Activated CD4-positive, alpha-beta T cell treated with anti-CD3 and anti-CD28 coated beads for 36 hours (primary cell): ENCODE measurements at regions not wholly inside any gene's neighbourhood (a gene's known extent, or its start where the extent isn't known, plus 50 kb on each side); places are given as distances from the start of the nearest gene placed in this dataset.
"Not testable (repeated sequence)": the region's sequence is repeated elsewhere in the genome, so short reads cannot be mapped to it uniquely, and the experiment has no call there.

Experiments
- ATAC-seq: fragments of 200-7000 bp; cut with Tn5 transposase; one replicate; pipeline ENCODE4 v1.10.0; 2021; ENCODE audit warnings: mild to moderate bottlenecking, moderate library complexity
- CTCF ChIA-PET: fragments of 350-600 bp; sonication (Branson Sonifier 250); formaldehyde crosslinking; loops from one replicate; lab custom pipeline; 2021; ENCODE audit warnings: antibody characterized with exemption; lab: Charles Lee
- POLR2A ChIA-PET: fragments of 350-600 bp; sonication (Branson Sonifier 250); formaldehyde crosslinking; loops from one replicate; lab custom pipeline; 2021; ENCODE audit warnings: antibody characterized with exemption, inconsistent platforms; lab: Charles Lee
- DNase-seq: peaks from one replicate; pipeline ENCODE4 v3.0.0-alpha.2; 2020
- H3K27ac Mint-ChIP-seq: one replicate; pipeline ENCODE4 v1.8.0; 2021; ENCODE audit warnings: mixed read lengths
- H3K27me3 Mint-ChIP-seq: one replicate; pipeline ENCODE4 v1.8.0; 2021; ENCODE audit warnings: mixed read lengths
- H3K36me3 Mint-ChIP-seq: one replicate; pipeline ENCODE4 v1.8.0; 2021; ENCODE audit warnings: low read depth, mixed read lengths
- H3K4me1 Mint-ChIP-seq: one replicate; pipeline ENCODE4 v1.8.0; 2021; ENCODE audit warnings: mixed read lengths
- H3K4me3 Mint-ChIP-seq: one replicate; pipeline ENCODE4 v1.8.0; 2021; ENCODE audit warnings: mild to moderate bottlenecking, moderate library complexity, mixed read lengths
- H3K9me3 Mint-ChIP-seq: one replicate; pipeline ENCODE4 v1.8.0; 2021; ENCODE audit warnings: low read depth, mixed read lengths
- intact Hi-C, 2 experiments: fragments of 100-400 bp; cut with DNase I in 1 of 2; cut with micrococcal nuclease in 1 of 2; formaldehyde crosslinking; loops; one replicate each; pipeline versions ENCODE4 v1.14.2 to v1.15.1; 2022 to 2024; cut with DNase I, micrococcal nuclease

DNA sequence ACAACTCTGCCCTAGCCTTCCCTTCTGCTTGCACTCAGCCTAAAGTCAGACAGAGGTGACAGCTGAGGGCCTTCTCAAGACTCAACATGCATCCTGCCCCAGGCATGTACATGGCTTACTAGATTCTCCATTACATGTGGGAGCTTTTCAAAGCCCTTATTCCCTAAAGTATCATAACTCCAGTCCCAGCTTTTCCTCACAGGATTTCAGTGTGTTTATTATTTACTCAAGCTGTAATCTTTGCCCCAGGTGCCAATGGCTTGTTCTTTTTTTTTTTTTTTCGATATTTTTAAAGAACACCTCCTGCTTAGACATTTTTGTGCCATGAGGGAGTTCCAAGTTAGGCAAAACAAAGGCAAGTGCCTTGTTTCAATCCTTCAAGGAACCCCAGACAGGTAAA, 154.0 kb upstream of the RADX start:
- DNase-seq (no peak), ATAC-seq (no peak)
- ChIA-PET CTCF (no interaction called here), POLR2A (no interaction called here)
- Mint-ChIP-seq H3K27ac (no peak overlapping the region), H3K9me3 (no peaks in the 10 kb centered on the region), H3K27me3 (peaks cover 2% of the 10 kb centered on the region), H3K4me1 (no peaks in the 10 kb centered on the region), H3K36me3 (no peaks in the 10 kb centered on the region), H3K4me3 (no peak overlapping the region)
- intact Hi-C loops = no loop called here

DNA sequence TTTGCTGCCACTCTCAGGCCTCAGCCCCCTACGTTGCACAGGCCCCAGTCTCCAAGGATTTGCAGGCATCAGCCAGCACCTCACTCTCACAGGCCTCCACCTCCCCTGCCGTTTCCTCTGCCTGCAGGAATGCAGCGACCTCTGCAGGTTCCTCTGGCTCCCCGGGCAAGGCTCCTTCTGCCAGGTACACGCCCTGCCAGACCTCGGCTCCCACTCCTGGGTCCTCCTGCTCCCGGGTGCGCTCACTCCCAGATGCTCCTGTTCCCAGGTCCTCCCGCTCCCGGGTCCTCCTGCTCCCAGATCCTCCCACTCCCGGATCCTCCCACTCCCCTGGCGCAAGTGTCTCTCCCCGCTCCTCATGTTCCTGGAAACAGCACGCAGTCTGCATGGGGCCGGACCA, 144.4 kb upstream of the RADX start:
- peaks cover 2% of the 10 kb centered on the region for H3K27me3 Mint-ChIP-seq
- ATAC-seq (no peak), DNase-seq (no peak)
- intact Hi-C loops = no loop called here
- H3K4me1 Mint-ChIP-seq = no peaks in the 10 kb centered on the region
- no peaks in the 10 kb centered on the region for H3K36me3 Mint-ChIP-seq
- POLR2A ChIA-PET = no interaction called here
- H3K27ac Mint-ChIP-seq = no peak overlapping the region
- H3K9me3 Mint-ChIP-seq = no peaks in the 10 kb centered on the region
- CTCF ChIA-PET = interaction anchor here (0.7 kb wide), 1 partner anchor 31 kb away, joined by 3 read pairs; no protein-coding TSS in a partner anchor
- H3K4me3 Mint-ChIP-seq = no peak overlapping the region

DNA sequence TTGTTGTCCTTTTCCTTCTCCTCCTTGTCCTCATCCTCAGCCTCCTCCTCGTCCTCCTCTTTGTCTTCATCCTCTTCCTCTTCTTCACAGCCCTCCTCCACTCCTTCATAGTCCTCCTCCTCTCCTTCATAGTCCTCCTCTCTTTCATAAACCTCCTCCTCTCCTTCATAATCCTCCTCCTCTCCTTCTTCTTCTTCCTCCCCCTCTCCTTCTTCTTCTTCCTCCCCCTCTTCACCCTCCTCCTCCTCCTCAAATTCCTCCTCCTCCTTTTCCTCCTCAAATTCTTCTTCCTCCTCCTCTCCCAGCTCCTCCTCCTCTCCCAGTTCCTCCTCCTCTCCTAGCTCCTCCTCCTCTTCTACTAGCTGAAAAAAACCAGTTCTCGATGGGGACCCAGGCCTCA, 143.8 kb upstream of the RADX start:
- no peak overlapping the region for H3K4me3 Mint-ChIP-seq
- ChIA-PET CTCF (no interaction called here), POLR2A (no interaction called here)

DNA sequence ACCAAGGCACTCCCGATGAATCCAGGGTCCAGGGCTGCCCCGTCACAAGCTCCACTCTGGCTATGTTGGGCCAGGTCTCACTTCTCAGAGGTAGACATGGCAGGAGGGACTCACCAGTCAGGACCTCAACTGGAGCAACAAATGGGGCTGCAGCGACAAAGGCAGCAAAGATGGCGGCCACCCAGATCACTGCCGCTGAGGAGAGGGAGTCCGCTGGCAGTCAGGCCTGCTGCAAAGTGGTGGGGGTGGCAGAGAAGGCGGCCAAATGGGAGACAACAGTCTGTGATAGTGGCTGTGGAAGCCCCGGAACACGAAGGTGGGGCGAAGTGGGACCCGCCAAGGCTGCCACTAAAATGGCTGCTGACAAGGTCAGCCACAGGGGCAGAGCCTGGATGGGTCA, 143.3 kb upstream of the RADX start:
- peaks cover 2% of the 10 kb centered on the region for H3K27me3 Mint-ChIP-seq
- H3K36me3 Mint-ChIP-seq = no peaks in the 10 kb centered on the region
- CTCF ChIA-PET = no interaction called here
- no peaks in the 10 kb centered on the region for H3K4me1 Mint-ChIP-seq
- no peak overlapping the region for H3K27ac Mint-ChIP-seq
- no peak overlapping the region for H3K4me3 Mint-ChIP-seq
- DNase-seq = no peak
- POLR2A ChIA-PET = no interaction called here
- no peak for ATAC-seq
- intact Hi-C loops = no loop called here
- H3K9me3 Mint-ChIP-seq = no peaks in the 10 kb centered on the region

More for the DNA sequence above, 143.8 kb upstream of the RADX start:
- no peak overlapping the region for H3K27ac Mint-ChIP-seq
- no peaks in the 10 kb centered on the region for H3K9me3 Mint-ChIP-seq
- intact Hi-C loops = no loop called here
- H3K4me1 Mint-ChIP-seq = no peaks in the 10 kb centered on the region
- no peak for ATAC-seq
- H3K36me3 Mint-ChIP-seq = no peaks in the 10 kb centered on the region
- no peak for DNase-seq
- H3K27me3 Mint-ChIP-seq = peaks cover 2% of the 10 kb centered on the region

DNA sequence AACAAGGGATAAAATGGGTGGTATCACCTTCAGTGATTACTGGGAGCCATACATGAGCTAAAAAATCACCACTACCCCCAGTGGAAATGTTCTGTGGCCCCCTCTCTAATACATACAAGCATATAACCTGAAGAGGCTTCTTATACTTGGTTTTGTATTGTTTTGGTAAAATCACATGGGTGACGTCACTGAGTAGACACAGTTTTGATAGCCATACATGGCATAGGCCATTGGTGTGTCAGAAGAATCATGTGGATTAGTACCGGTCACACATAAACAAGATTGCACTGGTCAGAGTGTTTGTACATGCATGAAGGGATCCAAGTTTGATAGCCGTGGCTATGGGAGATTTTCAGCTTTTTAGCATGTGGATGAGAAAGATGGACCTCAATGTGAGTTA, 131.9 kb upstream of the RADX start:
- Mint-ChIP-seq H3K27me3 (no peaks in the 10 kb centered on the region), H3K27ac (no peak overlapping the region), H3K36me3 (no peaks in the 10 kb centered on the region), H3K4me1 (peaks cover 16% of the 10 kb centered on the region), H3K4me3 (no peak overlapping the region), H3K9me3 (no peaks in the 10 kb centered on the region)
- ChIA-PET CTCF (interaction anchor here (0.7 to 0.9 kb wide), 2 partner anchors 14 to 23 kb away, joined by 3 read pairs; no protein-coding TSS in a partner anchor), POLR2A (no interaction called here)
- intact Hi-C loops = loop anchor here (2.0 to 10.0 kb wide), 7 partner anchors 139 to 1615 kb away; partner anchors contain the start of genes ATG4A (in 1 of the 2), PSMD10 (in 1 of the 2) and RNF128 (in 1 of the 2)
- DNase-seq (no peak), ATAC-seq (no peak)

- POLR2A ChIA-PET = no interaction called here
- Mint-ChIP-seq H3K36me3 (no peaks in the 10 kb centered on the region), H3K27ac (no peak overlapping the region), H3K9me3 (no peaks in the 10 kb centered on the region), H3K4me1 (peaks cover 24% of the 10 kb centered on the region), H3K4me3 (no peak overlapping the region), H3K27me3 (no peaks in the 10 kb centered on the region)
- intact Hi-C loops = loop anchor here (1.0 to 10.0 kb wide), 8 partner anchors 137 to 1613 kb away; partner anchors contain the start of genes ATG4A (in 1 of the 2), PSMD10 (in 1 of the 2) and RNF128 (in 1 of the 2)
- peak; percentile 36 for DNase-seq
- no peak for ATAC-seq
- CTCF ChIA-PET = interaction anchor here (0.6 to 1.5 kb wide), 6 partner anchors 22 to 304 kb away, joined by 3 to 5 read pairs (median 3); partner anchors contain the start of gene RADX
Measured at GRCh38 chrX:106481341-106481740, 130.4 kb upstream of the RADX start.

DNA sequence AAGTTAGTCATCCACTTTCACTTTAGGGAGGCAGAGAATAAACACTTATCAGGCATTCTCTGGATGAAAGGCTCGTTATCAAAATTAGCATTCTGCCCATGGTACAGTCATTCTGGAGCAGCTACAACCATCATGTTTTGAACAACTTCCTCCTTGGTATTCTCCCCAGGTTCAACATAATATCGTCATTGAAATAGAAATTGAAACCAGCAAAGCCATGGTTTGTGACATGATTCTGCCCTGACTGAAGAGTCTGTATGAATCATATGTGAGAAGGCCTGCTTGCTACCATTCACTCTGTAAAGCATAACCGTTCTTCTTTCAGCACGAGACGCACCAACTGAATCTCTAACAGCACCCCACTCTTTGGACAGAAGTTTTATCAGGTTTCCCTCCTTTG, 127.5 kb upstream of the RADX start:
- Mint-ChIP-seq H3K4me3 (peak overlapping the region; percentile 33), H3K27me3 (no peaks in the 10 kb centered on the region), H3K27ac (peak overlapping the region; percentile 75), H3K4me1 (peaks cover 24% of the 10 kb centered on the region), H3K36me3 (no peaks in the 10 kb centered on the region), H3K9me3 (no peaks in the 10 kb centered on the region)
- intact Hi-C loops = loop anchor here (1.0 to 10.0 kb wide), 8 partner anchors 105 to 1611 kb away; partner anchors contain the start of genes ATG4A (in 1 of the 2), PSMD10 (in 1 of the 2), RADX (in 1 of the 2) and RNF128 (in 1 of the 2)
- ATAC-seq (peak; percentile 96), DNase-seq (peak; percentile 19)
- POLR2A ChIA-PET = no interaction called here
- CTCF ChIA-PET = interaction anchor here (1.1 kb wide), 1 partner anchor 24 kb away, joined by 3 read pairs; no protein-coding TSS in a partner anchor

GRCh38 chrX:106493210-106493816, 118.5 kb upstream of the RADX start:
- H3K36me3 Mint-ChIP-seq, ATAC-seq, H3K9me3 Mint-ChIP-seq, intact Hi-C loops, H3K4me1 Mint-ChIP-seq, H3K27me3 Mint-ChIP-seq, H3K4me3 Mint-ChIP-seq, CTCF ChIA-PET, DNase-seq, POLR2A ChIA-PET, H3K27ac Mint-ChIP-seq: not testable (repeated sequence)

DNA sequence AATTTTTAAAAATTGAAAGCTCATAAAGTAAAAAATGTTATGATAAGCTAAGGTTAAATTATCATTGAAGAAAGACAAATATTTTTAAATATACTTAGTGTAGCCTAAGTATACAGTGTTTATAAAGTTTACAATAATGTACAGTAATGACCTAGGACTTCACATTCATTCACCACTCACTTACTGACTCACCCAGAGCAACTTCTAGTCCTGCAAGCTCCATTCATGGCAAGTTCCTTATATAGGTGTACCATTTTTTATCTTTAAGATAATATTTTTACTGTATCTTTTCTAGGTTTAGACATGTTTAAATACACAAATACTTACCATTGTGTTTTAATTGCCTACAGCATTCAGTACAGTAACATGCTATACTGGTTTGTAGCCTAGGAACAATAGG, 112.3 kb upstream of the RADX start:
- Mint-ChIP-seq H3K27me3 (no peaks in the 10 kb centered on the region), H3K9me3 (peaks cover 1% of the 10 kb centered on the region), H3K4me1 (peaks cover 9% of the 10 kb centered on the region), H3K36me3 (no peaks in the 10 kb centered on the region), H3K4me3 (no peak overlapping the region), H3K27ac (no peak overlapping the region)
- intact Hi-C loops = no loop called here
- DNase-seq (no peak), ATAC-seq (no peak)
- POLR2A ChIA-PET = no interaction called here
- CTCF ChIA-PET = no interaction called here

- CTCF ChIA-PET = no interaction called here
- H3K9me3 Mint-ChIP-seq = no peaks in the 10 kb centered on the region
- DNase-seq (no peak), ATAC-seq (no peak)
- intact Hi-C loops = no loop called here
- H3K27me3 Mint-ChIP-seq = no peaks in the 10 kb centered on the region
- H3K27ac Mint-ChIP-seq = no peak overlapping the region
- no peak overlapping the region for H3K4me3 Mint-ChIP-seq
- peaks cover 5% of the 10 kb centered on the region for H3K4me1 Mint-ChIP-seq
- H3K36me3 Mint-ChIP-seq = no peaks in the 10 kb centered on the region
- POLR2A ChIA-PET = no interaction called here
Measured at GRCh38 chrX:106510713-106511403, 100.9 kb upstream of the RADX start.
